OCI-LY3 (cell line): ENCODE measurements at regions not wholly inside any gene's neighbourhood (a gene's known extent, or its start where the extent isn't known, plus 50 kb on each side); places are given as distances from the start of the nearest gene placed in this dataset.
"Not testable (repeated sequence)": the region's sequence is repeated elsewhere in the genome, so short reads cannot be mapped to it uniquely, and the experiment has no call there.

Source experiments
- H2AFZ ChIP-seq: fragments of 200-600, 300-600 bp; shearing (Covaris generic); 2 replicates; pipeline ENCODE4 v1.6.0; 2014; ENCODE audit warnings: antibody characterized with exemption, low read depth, low read length
- H3K27ac ChIP-seq: fragments of 200-600, 300-600 bp; sonication (generic); 2 replicates; pipeline ENCODE4 v1.5.1; 2014; ENCODE audit warnings: mild to moderate bottlenecking, low read length, moderate library complexity, mixed read lengths
- H3K27me3 ChIP-seq: fragments of 200-600, 300-600 bp; sonication (generic); 2 replicates; pipeline ENCODE4 v1.6.1; 2014; ENCODE audit warnings: low read depth, low read length, mixed read lengths
- H3K36me3 ChIP-seq: fragments of 200-600, 300-600 bp; sonication (generic); replicated peaks from 2 replicates; pipeline ENCODE3; 2014; ENCODE audit warnings: low read depth, low read length, mixed read lengths
- H3K4me1 ChIP-seq: fragments of 300-600, 200-600 bp; sonication (generic); 2 replicates; pipeline ENCODE4 v1.6.1; 2014; ENCODE audit warnings: low read length, mixed read lengths
- H3K4me2 ChIP-seq: fragments of 200-600, 300-600 bp; sonication (generic); 2 replicates; pipeline ENCODE4 v1.6.1; 2014; ENCODE audit warnings: low read length, mixed read lengths
- H3K4me3 ChIP-seq: fragments of 300-600, 200-600 bp; sonication (generic); 2 replicates; pipeline ENCODE4 v1.5.1; 2014; ENCODE audit warnings: antibody characterized with exemption, mild to moderate bottlenecking, low read length, moderate library complexity
- H3K79me2 ChIP-seq: fragments of 300-600, 200-600 bp; shearing (Covaris generic); 2 replicates; pipeline ENCODE4 v1.6.1; 2014; ENCODE audit warnings: mild to moderate bottlenecking, low read length, mixed read lengths
- H3K9ac ChIP-seq: fragments of 300-600, 200-600 bp; shearing (Covaris generic); 2 replicates; pipeline ENCODE4 v1.6.0; 2014; ENCODE audit warnings: mild to moderate bottlenecking, low read length, moderate library complexity
- H3K9me3 ChIP-seq: fragments of 200-600, 300-600 bp; shearing (Covaris generic); 2 replicates; pipeline ENCODE4 v1.6.1; 2014; ENCODE audit warnings: low read length, mixed read lengths; ENCODE audit not compliant: insufficient read depth
- H4K20me1 ChIP-seq: fragments of 200-600, 300-600 bp; sonication (generic); 2 replicates; pipeline ENCODE4 v1.6.1; 2016; ENCODE audit warnings: low read length, mixed read lengths; ENCODE audit not compliant: insufficient read depth
- CTCF ChIP-seq: fragments of 200-600, 300-600 bp; sonication (generic); IDR thresholded peaks from 2 replicates; pipeline ENCODE4 v1.5.1; 2014; ENCODE audit warnings: antibody characterized with exemption, low read length, low read depth
- EZH2phosphoT487 ChIP-seq: fragments of 200-600 bp; shearing (Covaris generic); IDR thresholded peaks from 2 replicates; pipeline ENCODE4 v1.6.1; 2018; ENCODE audit warnings: antibody characterized with exemption, mixed run types, low read depth

- not testable (repeated sequence) for H3K27me3 ChIP-seq, H3K4me1 ChIP-seq, H3K79me2 ChIP-seq, H3K4me3 ChIP-seq, H3K9me3 ChIP-seq, H3K4me2 ChIP-seq, H3K9ac ChIP-seq, H3K27ac ChIP-seq, H2AFZ ChIP-seq, H4K20me1 ChIP-seq, H3K36me3 ChIP-seq
Measured at GRCh38 chr2:91742973-91743490, 3051.6 kb downstream of the RPIA start.

GRCh38 chr2:91743910-91744309, 3052.4 kb downstream of the RPIA start:
- H3K4me2 ChIP-seq, H3K4me1 ChIP-seq, H4K20me1 ChIP-seq, H2AFZ ChIP-seq, H3K36me3 ChIP-seq, H3K9me3 ChIP-seq, H3K79me2 ChIP-seq, H3K4me3 ChIP-seq, H3K27ac ChIP-seq, H3K27me3 ChIP-seq, H3K9ac ChIP-seq: not testable (repeated sequence)

- not testable (repeated sequence) for H3K36me3 ChIP-seq, H4K20me1 ChIP-seq, H3K9me3 ChIP-seq, H3K4me1 ChIP-seq, H3K4me3 ChIP-seq, H3K27ac ChIP-seq, H3K9ac ChIP-seq, H3K27me3 ChIP-seq, H3K4me2 ChIP-seq, H2AFZ ChIP-seq, H3K79me2 ChIP-seq
Measured at GRCh38 chr2:91744700-91745141, 3053.2 kb downstream of the RPIA start.

GRCh38 chr2:91748902-91749301, 3057.4 kb downstream of the RPIA start:
- no peak for TF ChIP-seq EZH2phosphoT487
- TF ChIP-seq CTCF = no peak
- no peaks in the 10 kb centered on the region for H3K27me3 ChIP-seq
- no peak overlapping the region for H3K9ac ChIP-seq
- no peaks in the 10 kb centered on the region for H3K9me3 ChIP-seq
- no peaks in the 10 kb centered on the region for H3K79me2 ChIP-seq
- no peak overlapping the region for H3K4me3 ChIP-seq
- no peaks in the 10 kb centered on the region for H4K20me1 ChIP-seq
- H3K36me3 ChIP-seq = no peaks in the 10 kb centered on the region
- no peak overlapping the region for H2AFZ ChIP-seq
- H3K27ac ChIP-seq = no peak overlapping the region
- H3K4me2 ChIP-seq = no peak overlapping the region
- no peaks in the 10 kb centered on the region for H3K4me1 ChIP-seq

GRCh38 chr2:91749665-91750064, 3058.2 kb downstream of the RPIA start:
- H3K79me2 ChIP-seq, H2AFZ ChIP-seq, H3K4me2 ChIP-seq, H3K27ac ChIP-seq, H3K9ac ChIP-seq, H3K9me3 ChIP-seq, H3K4me3 ChIP-seq, H3K27me3 ChIP-seq, H3K4me1 ChIP-seq, H3K36me3 ChIP-seq, H4K20me1 ChIP-seq: not testable (repeated sequence)

- H3K27me3 ChIP-seq, H2AFZ ChIP-seq, H3K9ac ChIP-seq, H3K4me2 ChIP-seq, H3K4me1 ChIP-seq, H3K27ac ChIP-seq, H4K20me1 ChIP-seq, H3K36me3 ChIP-seq, H3K79me2 ChIP-seq, H3K9me3 ChIP-seq, H3K4me3 ChIP-seq: not testable (repeated sequence)
- TF ChIP-seq CTCF = peak; percentile 11; the same call in 1 of the 2 replicates
Measured at GRCh38 chr2:91759361-91759941, 3068.0 kb downstream of the RPIA start.

- not testable (repeated sequence) for H3K4me1 ChIP-seq
Measured at GRCh38 chr2:91760672-91761071, 3069.2 kb downstream of the RPIA start.

GRCh38 chr2:91762312-91762711, 3070.8 kb downstream of the RPIA start:
- not testable (repeated sequence) for H3K4me2 ChIP-seq, H2AFZ ChIP-seq, H3K4me1 ChIP-seq, H3K4me3 ChIP-seq, H4K20me1 ChIP-seq, H3K27ac ChIP-seq, H3K9ac ChIP-seq, H3K27me3 ChIP-seq, H3K36me3 ChIP-seq, H3K79me2 ChIP-seq, H3K9me3 ChIP-seq

More at GRCh38 chr2:91760672-91761071, 3069.2 kb downstream of the RPIA start:
- not testable (repeated sequence) for H3K9me3 ChIP-seq, H3K36me3 ChIP-seq, H3K9ac ChIP-seq, H2AFZ ChIP-seq, H3K4me3 ChIP-seq, H3K27ac ChIP-seq, H3K27me3 ChIP-seq, H4K20me1 ChIP-seq, H3K4me2 ChIP-seq, H3K79me2 ChIP-seq
